HCT116 (cell line): ENCODE measurements at regions not wholly inside any gene's neighbourhood (a gene's known extent, or its start where the extent isn't known, plus 50 kb on each side); places are given as distances from the start of the nearest gene placed in this dataset.

Experiments used
- ATAC-seq: fragments of 200-7000 bp; cut with Tn5 transposase; 2 replicates; pipeline ENCODE4 v1.9.1; 2020; ENCODE audit warnings: mild to moderate bottlenecking, moderate library complexity
- BruUV-seq: library from RNA; stranded (reverse); fragments of 400-500 nt; replicated peaks from 2 replicates; lab custom pipeline; 2021; lab: Mats Ljungman, UMichigan
- CTCF ChIA-PET: fragments of 300-600 bp; sonication (Branson Sonifier 250); formaldehyde crosslinking; loops from one replicate; lab custom pipeline; 2021; ENCODE audit warnings: antibody characterized with exemption; lab: Charles Lee
- POLR2A ChIA-PET: fragments of 300-600, 350-600 bp; sonication (Branson Sonifier 250); formaldehyde crosslinking; loops from one replicate; lab custom pipeline; 2021; ENCODE audit warnings: antibody characterized with exemption; lab: Charles Lee
- RAD21 ChIA-PET, 2 experiments: fragments of 300-600 bp; sonication (Branson Sonifier 250); formaldehyde crosslinking; loops; one replicate each; lab custom pipeline; 2023; ENCODE audit warnings: low total read pairs in 2 of 2; ENCODE audit not compliant: uncharacterized antibody in 2 of 2, unreplicated experiment in 2 of 2, low non-redundant PET in 1 of 2; lab: Charles Lee
- DNase-seq: peaks from one replicate; pipeline ENCODE4 v3.0.0-alpha.2; 2010; ENCODE audit warnings: low read depth, low spot score
- H2AFZ ChIP-seq: fragments of 200-600 bp; shearing (Covaris generic), sonication (generic); 2 replicates; pipeline ENCODE4 v1.6.1; 2017; ENCODE audit warnings: low read depth, mixed run types, mixed read lengths, antibody characterized with exemption, low read length; ENCODE audit not compliant: poor library complexity, severe bottlenecking
- H3K27ac ChIP-seq: 2 replicates; pipeline ENCODE4 v1.5.1; 2012; ENCODE audit warnings: low read depth, low read length
- H3K27me3 ChIP-seq: fragments of 200-600 bp; sonication (generic); 2 replicates; pipeline ENCODE4 v1.6.1; 2016; ENCODE audit warnings: mixed run types, low read length, mixed read lengths; ENCODE audit not compliant: insufficient read depth
- H3K36me3 ChIP-seq, 2 experiments: fragments of 200-500 bp in 1 of 2; fragments of 200-600 bp in 1 of 2; sonication (Bioruptor generic) in 1 of 2; sonication (generic) in 1 of 2; 2 replicates each; pipeline versions ENCODE4 v1.5.1 to v1.6.1; 2014 to 2016; ENCODE audit warnings: low read length in 2 of 2, inconsistent platforms in 1 of 2, mixed read lengths in 1 of 2, mixed run types in 1 of 2; ENCODE audit not compliant: insufficient read depth in 2 of 2, control insufficient read depth in 1 of 2
- H3K4me1 ChIP-seq, 2 experiments: fragments of 200-600 bp in 1 of 2; sonication (generic) in 1 of 2; 2 replicates each; pipeline versions ENCODE4 v1.5.1 to v1.6.1; 2012 to 2017; ENCODE audit warnings: low read length in 2 of 2, inconsistent platforms in 1 of 2, mild to moderate bottlenecking in 1 of 2, mixed read lengths in 1 of 2, mixed run types in 1 of 2, moderate library complexity in 1 of 2; ENCODE audit not compliant: insufficient read depth in 2 of 2, control insufficient read depth in 1 of 2
- H3K4me2 ChIP-seq: fragments of 200-600 bp; sonication (generic); 2 replicates; pipeline ENCODE4 v1.6.1; 2017; ENCODE audit warnings: mixed run types, low read length, mixed read lengths
- H3K4me3 ChIP-seq, 2 experiments: fragments of 200-600 bp in 1 of 2; sonication (generic) in 1 of 2; replicated peaks in 1 of 2; 2 replicates each; pipeline ENCODE4 v1.5.1; 2011 to 2016; ENCODE audit warnings: low read length in 2 of 2, control low read depth in 1 of 2, low read depth in 1 of 2, mild to moderate bottlenecking in 1 of 2, mixed read lengths in 1 of 2, mixed run types in 1 of 2
- H3K79me2 ChIP-seq: fragments of 200-600 bp; sonication (generic); 2 replicates; pipeline ENCODE4 v1.6.1; 2017; ENCODE audit warnings: mild to moderate bottlenecking, mixed run types, low read length, moderate library complexity, mixed read lengths; ENCODE audit not compliant: insufficient read depth
- H3K9ac ChIP-seq: fragments of 200-600 bp; sonication (generic); 2 replicates; pipeline ENCODE4 v1.6.1; 2016; ENCODE audit warnings: low read length, mixed read lengths
- H3K9me2 ChIP-seq: fragments of 200-600 bp; sonication (generic), shearing (Covaris generic); 2 replicates; pipeline ENCODE4 v1.6.1; 2017; ENCODE audit warnings: mixed run types, mild to moderate bottlenecking, moderate library complexity; ENCODE audit not compliant: insufficient read depth
- H3K9me3 ChIP-seq, 2 experiments: fragments of 200-500 bp in 1 of 2; fragments of 200-600 bp in 1 of 2; sonication (Bioruptor generic) in 1 of 2; sonication (generic) in 1 of 2; 2 replicates each; pipeline ENCODE4 v1.6.1; 2014 to 2017; ENCODE audit warnings: low read length in 2 of 2, mixed read lengths in 2 of 2, inconsistent platforms in 1 of 2, low read depth in 1 of 2, mild to moderate bottlenecking in 1 of 2, mixed run types in 1 of 2, moderate library complexity in 1 of 2; ENCODE audit not compliant: control insufficient read depth in 1 of 2, insufficient read depth in 1 of 2
- H4K20me1 ChIP-seq: fragments of 200-600 bp; sonication (generic), shearing (Covaris generic); 2 replicates; pipeline ENCODE4 v1.6.1; 2017; ENCODE audit warnings: mixed run types, mild to moderate bottlenecking, moderate library complexity; ENCODE audit not compliant: insufficient read depth
- CTCF ChIP-seq, 3 experiments: fragments of 200-600 bp in 1 of 3; sonication (generic) in 1 of 3; IDR thresholded peaks in 2 of 3; conservative IDR thresholded peaks in 1 of 3; 2 replicates each; pipeline ENCODE4 v1.5.1; 2012 to 2017; ENCODE audit warnings: low read depth in 2 of 3, low read length in 2 of 3, antibody characterized with exemption in 1 of 3, borderline replicate concordance in 1 of 3, control low read depth in 1 of 3, mild to moderate bottlenecking in 1 of 3, mixed read lengths in 1 of 3, mixed run types in 1 of 3, moderate library complexity in 1 of 3; ENCODE audit not compliant: insufficient read depth in 1 of 3
- EGR1 ChIP-seq: IDR thresholded peaks from 2 replicates; pipeline ENCODE4 v1.6.1; 2012; ENCODE audit warnings: low read depth
- ELF1 ChIP-seq: IDR thresholded peaks from 2 replicates; pipeline ENCODE4 v1.6.1; 2012; ENCODE audit warnings: low read depth, borderline replicate concordance
- EZH2 ChIP-seq: fragments of 200-600 bp; sonication (generic); IDR thresholded peaks from 2 replicates; pipeline ENCODE4 v1.6.1; 2017; ENCODE audit warnings: antibody characterized with exemption, mixed run types
- EZH2phosphoT487 ChIP-seq: fragments of 200-600 bp; IDR thresholded peaks from 2 replicates; pipeline ENCODE4 v1.6.1; 2018; ENCODE audit warnings: antibody characterized with exemption, borderline replicate concordance
- MAX ChIP-seq: IDR thresholded peaks from 2 replicates; pipeline ENCODE4 v1.6.1; 2012
- SIN3A ChIP-seq: IDR thresholded peaks from 2 replicates; pipeline ENCODE4 v1.6.1; 2012; ENCODE audit warnings: low read depth
- SP1 ChIP-seq: IDR thresholded peaks from 2 replicates; pipeline ENCODE4 v1.6.1; 2012; ENCODE audit warnings: low read depth
- SRF ChIP-seq: IDR thresholded peaks from 2 replicates; pipeline ENCODE4 v1.6.1; 2012; ENCODE audit warnings: low read depth
- TCF7L2 ChIP-seq: IDR thresholded peaks from 2 replicates; pipeline ENCODE4 v1.7.0; 2011; ENCODE audit warnings: borderline replicate concordance, inconsistent platforms; ENCODE audit not compliant: insufficient read depth, insufficient read length; ENCODE audit errors: extremely low read depth
- YY1 ChIP-seq: IDR thresholded peaks from 2 replicates; pipeline ENCODE4 v1.6.1; 2011; ENCODE audit warnings: low read length, low read depth, moderate library complexity, mild to moderate bottlenecking; ENCODE audit not compliant: insufficient replicate concordance; ENCODE audit errors: extremely low read depth
- ZBTB33 ChIP-seq: IDR thresholded peaks from 2 replicates; pipeline ENCODE4 v1.6.1; 2011; ENCODE audit warnings: mild to moderate bottlenecking, low read length, moderate library complexity; ENCODE audit not compliant: insufficient replicate concordance; ENCODE audit errors: extremely low read depth
- ZFX ChIP-seq: fragments of 450-650 bp; IDR thresholded peaks from 2 replicates; pipeline ENCODE4 v1.6.1; 2017
- intact Hi-C: fragments of 100-400 bp; cut with micrococcal nuclease; formaldehyde crosslinking; loops from 2 replicates; pipeline ENCODE4 v1.10.0; 2022

- POLR2A ChIA-PET: no interaction called here
- TF ChIP-seq ZBTB33 (no peak), ZFX (no peak), EZH2 (no peak), ELF1 (no peak), EGR1 (no peak), MAX (no peak), YY1 (no peak), EZH2phosphoT487 (no peak), CTCF (IDR thresholded peaks at IDR 0.05 in 2 of 3, conservative IDR thresholded peaks at IDR 0.05 in 1 of 3; ENCODE audit: borderline replicate concordance in 1 of 3, insufficient read depth in 1 of 3, low read depth in 2 of 3, low read length in 2 of 3) (no peak), SIN3A (no peak), SP1 (no peak), TCF7L2 (no peak), SRF (no peak)
- no TSS peak for BruUV-seq
- Histone ChIP-seq H3K4me1 (peaks cover 15 to 47% of the 10 kb centered on the region in 2 experiments; a peak in 2 of 4 replicates), H2AFZ (peak overlapping the region; percentile 5), H3K9me2 (no peaks in the 10 kb centered on the region), H4K20me1 (no peaks in the 10 kb centered on the region), H3K4me3 (0 out of 4 replicates have a peak overlapping the region, but pooled peaks of 1 of the 2 experiments have one; percentile 7), H3K79me2 (no peaks in the 10 kb centered on the region), H3K27ac (peak overlapping the region; percentile 47), H3K4me2 (peak overlapping the region; percentile 53), H3K36me3 (no peaks in the 10 kb centered on the region), H3K27me3 (no peaks in the 10 kb centered on the region), H3K9me3 (no peaks in the 10 kb centered on the region), H3K9ac (no peak overlapping the region)
- intact Hi-C loops: no loop called here
- no peak for DNase-seq
- RAD21 ChIA-PET: no interaction called here
- ATAC-seq: peak; percentile 21
- CTCF ChIA-PET: no interaction called here
Measured at GRCh38 chr1:80535466-80535865, 1265.3 kb upstream of the ADGRL2 start.
